ENCODE measurements at regions not wholly inside any gene's neighbourhood (a gene's known extent, or its start where the extent isn't known, plus 50 kb on each side); places are given as distances from the start of the nearest gene placed in this dataset.

DNA sequence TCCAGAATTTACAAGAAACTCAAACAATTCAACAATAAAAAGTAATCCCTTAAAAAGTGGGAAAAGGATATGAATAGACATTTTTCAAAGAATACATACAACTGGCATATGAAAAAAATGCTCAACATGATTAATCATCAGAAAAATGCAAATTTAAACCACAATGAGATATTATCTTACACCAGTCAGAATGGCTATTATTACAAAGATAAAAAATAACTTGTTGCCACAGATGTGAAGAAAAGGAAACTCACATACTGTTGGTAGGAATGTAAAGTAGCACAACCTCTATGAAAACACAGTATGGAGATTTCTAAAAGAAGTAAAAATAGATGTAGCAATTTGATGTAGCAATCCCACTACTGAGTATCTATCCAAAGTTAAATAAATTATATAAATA lies 65.1 kb upstream of the DIAPH2 start:
- TF ChIP-seq, protein P1, sequence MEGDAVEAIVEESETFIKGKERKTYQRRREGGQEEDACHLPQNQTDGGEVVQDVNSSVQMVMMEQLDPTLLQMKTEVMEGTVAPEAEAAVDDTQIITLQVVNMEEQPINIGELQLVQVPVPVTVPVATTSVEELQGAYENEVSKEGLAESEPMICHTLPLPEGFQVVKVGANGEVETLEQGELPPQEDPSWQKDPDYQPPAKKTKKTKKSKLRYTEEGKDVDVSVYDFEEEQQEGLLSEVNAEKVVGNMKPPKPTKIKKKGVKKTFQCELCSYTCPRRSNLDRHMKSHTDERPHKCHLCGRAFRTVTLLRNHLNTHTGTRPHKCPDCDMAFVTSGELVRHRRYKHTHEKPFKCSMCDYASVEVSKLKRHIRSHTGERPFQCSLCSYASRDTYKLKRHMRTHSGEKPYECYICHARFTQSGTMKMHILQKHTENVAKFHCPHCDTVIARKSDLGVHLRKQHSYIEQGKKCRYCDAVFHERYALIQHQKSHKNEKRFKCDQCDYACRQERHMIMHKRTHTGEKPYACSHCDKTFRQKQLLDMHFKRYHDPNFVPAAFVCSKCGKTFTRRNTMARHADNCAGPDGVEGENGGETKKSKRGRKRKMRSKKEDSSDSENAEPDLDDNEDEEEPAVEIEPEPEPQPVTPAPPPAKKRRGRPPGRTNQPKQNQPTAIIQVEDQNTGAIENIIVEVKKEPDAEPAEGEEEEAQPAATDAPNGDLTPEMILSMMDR (IDR thresholded peaks at IDR 0.05) = no peak
- TF ChIP-seq POLR2A (IDR thresholded peaks at IDR 0.05) = no peak
